ENCODE measurements at regions not wholly inside any gene's neighbourhood (a gene's known extent, or its start where the extent isn't known, plus 50 kb on each side); places are given as distances from the start of the nearest gene placed in this dataset.

DNA sequence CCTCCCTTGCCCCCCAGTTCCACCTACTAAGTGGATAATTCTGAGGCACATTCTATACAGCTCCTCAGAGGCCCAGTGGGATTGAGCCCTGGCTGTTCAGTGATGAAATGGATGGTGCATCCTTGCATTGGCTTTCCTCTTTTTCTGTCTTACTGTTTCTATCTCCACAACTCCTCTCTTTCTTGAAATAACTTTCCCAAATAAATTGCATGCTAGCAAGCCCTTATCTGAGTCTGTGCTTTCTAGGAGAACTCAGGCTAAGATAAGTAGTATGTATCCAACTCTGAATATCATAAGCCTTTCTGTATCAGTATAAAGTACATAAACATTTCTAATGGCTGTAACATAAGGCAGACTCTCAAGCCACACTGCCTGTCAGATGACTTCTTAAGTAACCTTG lies 603.8 kb upstream of the USP24 start:
- peaks cover 7% of the 10 kb centered on the region for H3K4me1 ChIP-seq
- ATAC-seq = no peak
- H3K4me2 ChIP-seq = no peak overlapping the region
- no peak for TF ChIP-seq ZC3H11A (IDR thresholded peaks at IDR 0.05)
- H3K27ac ChIP-seq = no peak overlapping the region
- DNase-seq (ENCODE audit: low read depth in 1 of 2, low spot score in 1 of 2) = no peak
- CTCF ChIA-PET = interaction anchor here (1.7 kb wide), 1 partner anchor 10 kb away, joined by 3 read pairs; no protein-coding TSS in a partner anchor
- FAIRE-seq = no peak
- no peak overlapping the region for H3K4me3 ChIP-seq
- POLR2A ChIA-PET = no interaction called here
- H3K9me3 ChIP-seq = no peaks in the 10 kb centered on the region

DNA sequence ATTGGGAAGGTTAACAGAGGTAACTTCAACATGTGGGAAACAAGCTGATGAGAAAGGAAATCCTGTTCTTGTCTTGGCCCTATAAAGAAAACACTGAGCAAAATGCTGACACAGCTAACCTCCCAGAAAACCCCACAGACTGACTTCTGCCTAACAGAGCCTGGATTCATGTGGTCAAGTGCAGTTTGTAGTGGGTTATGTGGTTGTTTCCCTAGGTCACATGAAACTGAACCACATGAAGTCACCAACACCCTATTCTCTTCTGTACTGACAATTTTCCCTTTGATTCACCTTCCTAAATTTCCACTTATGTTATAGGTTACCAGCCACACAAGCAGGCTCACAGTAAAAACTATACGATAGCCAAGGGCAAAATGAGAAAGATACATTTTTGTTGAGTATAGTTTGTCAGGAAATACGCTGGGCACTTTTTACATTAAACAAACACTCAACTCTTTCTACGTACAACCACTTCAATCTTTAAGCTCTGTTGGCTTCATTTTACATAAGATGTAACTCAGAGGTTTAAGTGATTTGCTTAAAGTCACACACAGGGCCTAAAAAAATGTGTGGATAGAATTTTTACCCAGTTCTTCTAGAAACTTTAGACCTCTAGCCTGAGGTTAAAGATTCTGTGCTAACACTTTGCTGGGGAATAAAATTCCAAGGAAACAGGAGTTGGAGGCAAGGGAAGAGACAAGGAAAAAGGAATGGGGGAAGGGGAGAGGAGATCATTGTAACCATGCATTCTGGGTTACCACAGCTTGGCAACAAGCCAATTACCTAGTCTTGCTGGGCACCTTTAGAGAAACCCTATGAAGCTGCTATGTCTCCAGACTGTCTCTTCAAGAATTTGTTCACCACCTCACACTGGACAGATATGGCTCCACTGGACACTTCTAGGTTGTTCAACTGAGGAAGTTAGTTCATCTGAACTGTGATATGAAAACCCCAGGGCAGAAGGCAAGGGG lies 601.6 kb upstream of the USP24 start:
- H3K4me2 ChIP-seq = no peak overlapping the region
- ATAC-seq (no peak), DNase-seq (ENCODE audit: low read depth in 1 of 2, low spot score in 1 of 2) (no peak), FAIRE-seq (no peak)
- ChIA-PET POLR2A (no interaction called here), CTCF (no interaction called here)
- no peaks in the 10 kb centered on the region for H3K9me3 ChIP-seq
- H3K27ac ChIP-seq = peak overlapping the region in 1 of 2 experiments; percentile 37; a peak in 1 of 6 replicates
- no peak for TF ChIP-seq MYC (IDR thresholded peaks at IDR 0.05; ENCODE audit: borderline replicate concordance, low read length)
- peak; percentile 67 for TF ChIP-seq MAFK (IDR thresholded peaks at IDR 0.05; ENCODE audit: partially characterized antibody)
- WGBS (ENCODE audit: missing lambda C conversion rate) = 85% methylated on average over 3 of the region's 3 CpGs
- H3K4me1 ChIP-seq = peaks cover 12% of the 10 kb centered on the region; the same call in 1 of the 3 replicates
- H3K4me3 ChIP-seq = no peak overlapping the region

DNA sequence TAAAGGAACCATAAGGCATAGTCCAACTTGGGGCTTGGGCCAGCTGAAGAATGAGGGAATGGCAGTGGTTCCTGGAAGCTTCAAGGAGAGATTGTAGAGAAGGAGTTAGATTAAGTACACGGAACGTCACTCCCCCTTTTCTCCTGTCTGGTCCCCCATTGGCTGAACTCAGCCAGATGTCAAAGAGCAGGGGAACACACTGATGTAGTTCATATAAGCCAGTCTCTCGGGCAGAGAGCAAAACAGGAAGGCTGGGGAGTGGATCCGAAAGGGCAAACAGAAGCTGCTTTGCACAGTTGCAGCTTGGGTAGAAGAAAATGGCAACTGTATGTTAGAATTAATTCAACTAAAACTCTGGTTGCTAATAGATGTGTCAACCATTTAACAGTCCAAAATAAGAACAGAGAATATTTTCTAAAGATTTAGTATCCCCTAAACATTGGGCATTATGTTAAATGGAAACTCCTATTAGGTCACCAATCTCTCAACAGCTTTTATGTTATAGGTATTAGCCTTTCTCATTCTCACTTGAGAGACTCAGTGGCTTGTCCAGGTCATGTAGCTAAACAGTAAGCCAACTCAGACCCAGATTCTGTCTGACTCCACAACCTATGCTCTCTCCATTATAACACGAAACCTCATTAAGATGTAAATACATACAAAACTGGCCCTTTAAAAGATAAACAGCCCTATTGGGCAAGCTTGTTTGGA lies 600.7 kb upstream of the USP24 start:
- Histone ChIP-seq H3K27ac (no peak overlapping the region), H3K4me2 (no peak overlapping the region), H3K9me3 (no peaks in the 10 kb centered on the region), H3K4me3 (no peak overlapping the region), H3K4me1 (peaks cover 12% of the 10 kb centered on the region; the same call in 1 of the 3 replicates)
- no peak for DNase-seq (ENCODE audit: low read depth in 1 of 2, low spot score in 1 of 2)
- ChIA-PET CTCF (interaction anchor here (1.0 kb wide), 1 partner anchor 531 kb away, joined by 5 read pairs; no protein-coding TSS in a partner anchor), POLR2A (no interaction called here)
- TF ChIP-seq, protein P1, sequence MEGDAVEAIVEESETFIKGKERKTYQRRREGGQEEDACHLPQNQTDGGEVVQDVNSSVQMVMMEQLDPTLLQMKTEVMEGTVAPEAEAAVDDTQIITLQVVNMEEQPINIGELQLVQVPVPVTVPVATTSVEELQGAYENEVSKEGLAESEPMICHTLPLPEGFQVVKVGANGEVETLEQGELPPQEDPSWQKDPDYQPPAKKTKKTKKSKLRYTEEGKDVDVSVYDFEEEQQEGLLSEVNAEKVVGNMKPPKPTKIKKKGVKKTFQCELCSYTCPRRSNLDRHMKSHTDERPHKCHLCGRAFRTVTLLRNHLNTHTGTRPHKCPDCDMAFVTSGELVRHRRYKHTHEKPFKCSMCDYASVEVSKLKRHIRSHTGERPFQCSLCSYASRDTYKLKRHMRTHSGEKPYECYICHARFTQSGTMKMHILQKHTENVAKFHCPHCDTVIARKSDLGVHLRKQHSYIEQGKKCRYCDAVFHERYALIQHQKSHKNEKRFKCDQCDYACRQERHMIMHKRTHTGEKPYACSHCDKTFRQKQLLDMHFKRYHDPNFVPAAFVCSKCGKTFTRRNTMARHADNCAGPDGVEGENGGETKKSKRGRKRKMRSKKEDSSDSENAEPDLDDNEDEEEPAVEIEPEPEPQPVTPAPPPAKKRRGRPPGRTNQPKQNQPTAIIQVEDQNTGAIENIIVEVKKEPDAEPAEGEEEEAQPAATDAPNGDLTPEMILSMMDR (IDR thresholded peaks at IDR 0.05) = no peak
- TF ChIP-seq HOXB13 (CRISPR knock-in tag; IDR thresholded peaks at IDR 0.05; ENCODE audit: low read depth) = no peak
- TF ChIP-seq, protein P2, sequence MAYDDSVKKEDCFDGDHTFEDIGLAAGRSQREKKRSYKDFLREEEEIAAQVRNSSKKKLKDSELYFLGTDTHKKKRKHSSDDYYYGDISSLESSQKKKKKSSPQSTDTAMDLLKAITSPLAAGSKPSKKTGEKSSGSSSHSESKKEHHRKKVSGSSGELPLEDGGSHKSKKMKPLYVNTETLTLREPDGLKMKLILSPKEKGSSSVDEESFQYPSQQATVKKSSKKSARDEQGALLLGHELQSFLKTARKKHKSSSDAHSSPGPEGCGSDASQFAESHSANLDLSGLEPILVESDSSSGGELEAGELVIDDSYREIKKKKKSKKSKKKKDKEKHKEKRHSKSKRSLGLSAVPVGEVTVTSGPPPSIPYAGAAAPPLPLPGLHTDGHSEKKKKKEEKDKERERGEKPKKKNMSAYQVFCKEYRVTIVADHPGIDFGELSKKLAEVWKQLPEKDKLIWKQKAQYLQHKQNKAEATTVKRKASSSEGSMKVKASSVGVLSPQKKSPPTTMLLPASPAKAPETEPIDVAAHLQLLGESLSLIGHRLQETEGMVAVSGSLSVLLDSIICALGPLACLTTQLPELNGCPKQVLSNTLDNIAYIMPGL (CRISPR knock-in tag; IDR thresholded peaks at IDR 0.05; ENCODE audit: borderline replicate concordance) = no peak
- TF ChIP-seq RFX5 (IDR thresholded peaks at IDR 0.05) = no peak
- TF ChIP-seq, protein P3, sequence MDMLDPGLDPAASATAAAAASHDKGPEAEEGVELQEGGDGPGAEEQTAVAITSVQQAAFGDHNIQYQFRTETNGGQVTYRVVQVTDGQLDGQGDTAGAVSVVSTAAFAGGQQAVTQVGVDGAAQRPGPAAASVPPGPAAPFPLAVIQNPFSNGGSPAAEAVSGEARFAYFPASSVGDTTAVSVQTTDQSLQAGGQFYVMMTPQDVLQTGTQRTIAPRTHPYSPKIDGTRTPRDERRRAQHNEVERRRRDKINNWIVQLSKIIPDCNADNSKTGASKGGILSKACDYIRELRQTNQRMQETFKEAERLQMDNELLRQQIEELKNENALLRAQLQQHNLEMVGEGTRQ (IDR thresholded peaks at IDR 0.05) = no peak
- no peak for TF ChIP-seq RCOR1 (IDR thresholded peaks at IDR 0.05; ENCODE audit: low read depth, low read length)
- no peak for FAIRE-seq
- no peak for ATAC-seq
- 79% methylated on average over 5 of the region's 5 CpGs for WGBS (ENCODE audit: missing lambda C conversion rate)

DNA sequence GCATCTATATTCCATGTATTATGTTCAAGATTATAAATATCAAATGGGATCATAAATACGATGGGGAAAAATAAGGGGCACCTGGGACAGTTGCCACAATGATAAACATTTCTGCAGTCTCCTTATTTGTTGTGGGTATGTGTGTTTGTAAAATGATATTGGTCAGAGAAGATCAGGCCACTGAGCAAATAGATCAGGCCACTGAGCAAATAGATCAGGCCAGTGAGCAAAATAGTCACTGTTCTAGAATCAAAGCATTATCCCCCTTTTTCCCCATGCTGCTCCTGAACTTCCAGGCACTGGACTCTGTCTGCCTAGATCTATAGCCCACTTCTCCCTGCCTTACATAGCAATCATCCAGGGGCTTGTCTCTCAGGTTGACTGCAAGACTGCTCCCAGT lies 599.8 kb upstream of the USP24 start:
- ChIA-PET CTCF (interaction anchor here (1.0 kb wide), 1 partner anchor 530 kb away, joined by 5 read pairs; no protein-coding TSS in a partner anchor), POLR2A (no interaction called here)
- Histone ChIP-seq H3K4me1 (peaks cover 12% of the 10 kb centered on the region; the same call in 1 of the 3 replicates), H3K27ac (no peak overlapping the region), H3K4me3 (no peak overlapping the region), H3K4me2 (no peak overlapping the region), H3K9me3 (no peaks in the 10 kb centered on the region)
- FAIRE-seq = no peak
- WGBS (ENCODE audit: missing lambda C conversion rate) = 62% methylated on average over 1 of the region's 1 CpG
- no peak for DNase-seq (ENCODE audit: low read depth in 1 of 2, low spot score in 1 of 2)
- TF ChIP-seq, protein P4, sequence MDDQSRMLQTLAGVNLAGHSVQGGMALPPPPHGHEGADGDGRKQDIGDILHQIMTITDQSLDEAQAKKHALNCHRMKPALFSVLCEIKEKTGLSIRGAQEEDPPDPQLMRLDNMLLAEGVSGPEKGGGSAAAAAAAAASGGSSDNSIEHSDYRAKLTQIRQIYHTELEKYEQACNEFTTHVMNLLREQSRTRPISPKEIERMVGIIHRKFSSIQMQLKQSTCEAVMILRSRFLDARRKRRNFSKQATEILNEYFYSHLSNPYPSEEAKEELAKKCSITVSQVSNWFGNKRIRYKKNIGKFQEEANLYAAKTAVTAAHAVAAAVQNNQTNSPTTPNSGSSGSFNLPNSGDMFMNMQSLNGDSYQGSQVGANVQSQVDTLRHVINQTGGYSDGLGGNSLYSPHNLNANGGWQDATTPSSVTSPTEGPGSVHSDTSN (IDR thresholded peaks at IDR 0.05) = no peak
- TF ChIP-seq EHF (CRISPR knock-in tag; IDR thresholded peaks at IDR 0.05) (no peak), POLR2AphosphoS2 (conservative IDR thresholded peaks at IDR 0.05; ENCODE audit: low read length) (no peak)
- ATAC-seq = no peak
